ENCODE measurements at regions not wholly inside any gene's neighbourhood (a gene's known extent, or its start where the extent isn't known, plus 50 kb on each side); places are given as distances from the start of the nearest gene placed in this dataset.

- no peak for TF ChIP-seq MYNN (tag by site-specific recombination; IDR thresholded peaks at IDR 0.05; ENCODE audit: borderline replicate concordance)
- TF ChIP-seq, protein P1, sequence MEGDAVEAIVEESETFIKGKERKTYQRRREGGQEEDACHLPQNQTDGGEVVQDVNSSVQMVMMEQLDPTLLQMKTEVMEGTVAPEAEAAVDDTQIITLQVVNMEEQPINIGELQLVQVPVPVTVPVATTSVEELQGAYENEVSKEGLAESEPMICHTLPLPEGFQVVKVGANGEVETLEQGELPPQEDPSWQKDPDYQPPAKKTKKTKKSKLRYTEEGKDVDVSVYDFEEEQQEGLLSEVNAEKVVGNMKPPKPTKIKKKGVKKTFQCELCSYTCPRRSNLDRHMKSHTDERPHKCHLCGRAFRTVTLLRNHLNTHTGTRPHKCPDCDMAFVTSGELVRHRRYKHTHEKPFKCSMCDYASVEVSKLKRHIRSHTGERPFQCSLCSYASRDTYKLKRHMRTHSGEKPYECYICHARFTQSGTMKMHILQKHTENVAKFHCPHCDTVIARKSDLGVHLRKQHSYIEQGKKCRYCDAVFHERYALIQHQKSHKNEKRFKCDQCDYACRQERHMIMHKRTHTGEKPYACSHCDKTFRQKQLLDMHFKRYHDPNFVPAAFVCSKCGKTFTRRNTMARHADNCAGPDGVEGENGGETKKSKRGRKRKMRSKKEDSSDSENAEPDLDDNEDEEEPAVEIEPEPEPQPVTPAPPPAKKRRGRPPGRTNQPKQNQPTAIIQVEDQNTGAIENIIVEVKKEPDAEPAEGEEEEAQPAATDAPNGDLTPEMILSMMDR (tag by site-specific recombination; IDR thresholded peaks at IDR 0.05), result no peak
Measured at GRCh38 chr9:97749928-97750327, 52.8 kb upstream of the XPA start.
